ENCODE measurements at regions not wholly inside any gene's neighbourhood (a gene's known extent, or its start where the extent isn't known, plus 50 kb on each side); places are given as distances from the start of the nearest gene placed in this dataset.

GRCh38 chr2:153165021-153165420, 313.5 kb downstream of the RPRM start (continued):
- TF ChIP-seq KIAA2018 (CRISPR knock-in tag; IDR thresholded peaks at IDR 0.05; ENCODE audit: borderline replicate concordance) (no peak), ZNF17 (CRISPR knock-in tag; IDR thresholded peaks at IDR 0.05) (no peak), ADNP (CRISPR knock-in tag; IDR thresholded peaks at IDR 0.05) (no peak), ZKSCAN8 (CRISPR knock-in tag; IDR thresholded peaks at IDR 0.05; ENCODE audit: borderline replicate concordance) (no peak), ZNF407 (CRISPR knock-in tag; IDR thresholded peaks at IDR 0.05; ENCODE audit: not compliant biosample characterization) (no peak), YEATS4 (CRISPR knock-in tag; IDR thresholded peaks at IDR 0.05; ENCODE audit: borderline replicate concordance) (no peak), ZBTB4 (CRISPR knock-in tag; IDR thresholded peaks at IDR 0.05; ENCODE audit: borderline replicate concordance) (no peak)
- TF ChIP-seq, protein P1, sequence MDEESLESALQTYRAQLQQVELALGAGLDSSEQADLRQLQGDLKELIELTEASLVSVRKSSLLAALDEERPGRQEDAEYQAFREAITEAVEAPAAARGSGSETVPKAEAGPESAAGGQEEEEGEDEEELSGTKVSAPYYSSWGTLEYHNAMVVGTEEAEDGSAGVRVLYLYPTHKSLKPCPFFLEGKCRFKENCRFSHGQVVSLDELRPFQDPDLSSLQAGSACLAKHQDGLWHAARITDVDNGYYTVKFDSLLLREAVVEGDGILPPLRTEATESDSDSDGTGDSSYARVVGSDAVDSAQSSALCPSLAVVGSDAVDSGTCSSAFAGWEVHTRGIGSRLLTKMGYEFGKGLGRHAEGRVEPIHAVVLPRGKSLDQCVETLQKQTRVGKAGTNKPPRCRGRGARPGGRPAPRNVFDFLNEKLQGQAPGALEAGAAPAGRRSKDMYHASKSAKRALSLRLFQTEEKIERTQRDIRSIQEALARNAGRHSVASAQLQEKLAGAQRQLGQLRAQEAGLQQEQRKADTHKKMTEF (CRISPR knock-in tag; IDR thresholded peaks at IDR 0.05) = no peak

Data from HepG2 (cell line).